GM12878 (cell line): ENCODE measurements at regions not wholly inside any gene's neighbourhood (a gene's known extent, or its start where the extent isn't known, plus 50 kb on each side); places are given as distances from the start of the nearest gene placed in this dataset.

Experiments
- ATAC-seq: fragments of 200-7000 bp; cut with Tn5 transposase; 3 replicates; pipeline ENCODE4 v1.9.1; 2020; ENCODE audit warnings: mild to moderate bottlenecking, moderate library complexity
- BruUV-seq: library from RNA; stranded (reverse); fragments of 400-500 nt; replicated peaks from 2 replicates; lab custom pipeline; 2021; lab: Mats Ljungman, UMichigan
- CTCF ChIA-PET: fragments of 300-600 bp; sonication (Branson Sonifier 250); formaldehyde crosslinking; extraction: SDS; loops from one replicate; lab custom pipeline; 2021; ENCODE audit warnings: inconsistent platforms; lab: Yijun Ruan, JAX
- POLR2A ChIA-PET: fragments of 350-600 bp; formaldehyde crosslinking; extraction: SDS; loops from one replicate; lab custom pipeline; 2021; ENCODE audit warnings: inconsistent platforms; lab: Charles Lee
- RAD21 ChIA-PET: fragments of 300-600 bp; sonication (Branson Sonifier 250); formaldehyde crosslinking; loops from one replicate; lab custom pipeline; 2023; ENCODE audit warnings: antibody characterized with exemption; ENCODE audit not compliant: unreplicated experiment; lab: Charles Lee
- SMC1A ChIA-PET: fragments of 300-600 bp; sonication (Branson Sonifier 250); formaldehyde crosslinking; loops from one replicate; lab custom pipeline; 2023; ENCODE audit not compliant: unreplicated experiment, uncharacterized antibody; lab: Charles Lee
- DNase-seq: peaks from one replicate; pipeline ENCODE4 v3.0.0-alpha.2; 2011; ENCODE audit warnings: low read depth, low spot score
- FAIRE-seq: peaks from 3 replicates; lab custom pipeline; 2011; peaks lifted over from hg19 to GRCh38; lab: Jason Lieb, UNC
- H2AFZ ChIP-seq: 2 replicates; pipeline ENCODE4 v1.6.0; 2011; ENCODE audit warnings: low read depth, low read length, control low read depth; ENCODE audit not compliant: control insufficient read depth
- H3K27ac ChIP-seq: 2 replicates; pipeline ENCODE4 v1.5.1; 2011; ENCODE audit warnings: control low read depth; ENCODE audit not compliant: control insufficient read depth, insufficient read depth
- H3K27me3 ChIP-seq, 2 experiments: replicated peaks in 1 of 2; 2 replicates each; pipeline versions ENCODE4 v1.6.0 to v1.6.1; 2011; ENCODE audit warnings: low read length in 1 of 2; ENCODE audit not compliant: control insufficient read depth in 2 of 2, insufficient read depth in 2 of 2
- H3K36me3 ChIP-seq, 2 experiments: 2 replicates each; pipeline ENCODE4 v1.5.1; 2011; ENCODE audit warnings: low read length in 1 of 2; ENCODE audit not compliant: control insufficient read depth in 2 of 2, insufficient read depth in 2 of 2
- H3K4me1 ChIP-seq: 2 replicates; pipeline ENCODE4 v1.6.1; 2011; ENCODE audit warnings: mild to moderate bottlenecking, low read length, moderate library complexity, mixed read lengths; ENCODE audit not compliant: control insufficient read depth, insufficient read depth
- H3K4me2 ChIP-seq: 2 replicates; pipeline ENCODE4 v1.6.0; 2011; ENCODE audit warnings: control low read depth; ENCODE audit not compliant: control insufficient read depth, insufficient read depth
- H3K4me3 ChIP-seq: fragments of 200-600 bp; sonication (generic); 2 replicates; pipeline ENCODE4 v1.5.1; 2016
- H3K79me2 ChIP-seq: 2 replicates; pipeline ENCODE4 v1.6.0; 2011; ENCODE audit warnings: low read length; ENCODE audit not compliant: control insufficient read depth, insufficient read depth
- H3K9ac ChIP-seq: 2 replicates; pipeline ENCODE4 v1.8.0; 2011; ENCODE audit warnings: low read length, control low read depth, mixed read lengths; ENCODE audit not compliant: control insufficient read depth, insufficient read depth
- H3K9me3 ChIP-seq: replicated peaks from 3 replicates; pipeline ENCODE4 v1.5.1; 2011; ENCODE audit warnings: mild to moderate bottlenecking, low read length; ENCODE audit not compliant: control insufficient read depth, insufficient read depth
- H4K20me1 ChIP-seq: 2 replicates; pipeline ENCODE4 v1.6.0; 2011; ENCODE audit not compliant: control insufficient read depth, insufficient read depth
- IRF4 ChIP-seq: IDR thresholded peaks from 2 replicates; pipeline ENCODE4 v1.6.1; 2011; ENCODE audit warnings: low read depth, low read length
- MTA3 ChIP-seq: IDR thresholded peaks from 2 replicates; pipeline ENCODE4 v1.6.1; 2012; ENCODE audit warnings: low read length, inconsistent platforms, borderline replicate concordance
- NFYB ChIP-seq: IDR thresholded peaks from 2 replicates; pipeline ENCODE4 v1.6.1; 2011; ENCODE audit warnings: low read depth, mild to moderate bottlenecking, low read length, improper control_type of control experiment, moderate library complexity; ENCODE audit not compliant: insufficient read depth
- NRF1 ChIP-seq: conservative IDR thresholded peaks from 2 replicates; pipeline ENCODE4 v1.6.1; 2011; ENCODE audit warnings: mild to moderate bottlenecking, low read depth, low read length, improper control_type of control experiment
- RCOR1 ChIP-seq: conservative IDR thresholded peaks from 2 replicates; pipeline ENCODE4 v1.6.1; 2012; ENCODE audit warnings: low read depth, low read length, improper control_type of control experiment
- RUNX3 ChIP-seq: IDR thresholded peaks from 2 replicates; pipeline ENCODE4 v1.6.1; 2012; ENCODE audit warnings: low read length, inconsistent platforms
- SIX5 ChIP-seq: IDR thresholded peaks from 2 replicates; pipeline ENCODE4 v1.6.1; 2011; ENCODE audit warnings: mild to moderate bottlenecking, low read depth, low read length, moderate library complexity; ENCODE audit not compliant: severe bottlenecking
- TARDBP ChIP-seq: IDR thresholded peaks from 2 replicates; pipeline ENCODE4 v1.6.1; 2016; ENCODE audit warnings: borderline replicate concordance
- ZNF384 ChIP-seq: IDR thresholded peaks from 2 replicates; pipeline ENCODE4 v1.6.1; 2012; ENCODE audit warnings: low read depth, mild to moderate bottlenecking, low read length, improper control_type of control experiment, borderline replicate concordance
- WGBS: methylation state at CpG from one replicate; pipeline ENCODE4 v1.1.6; 2016; ENCODE audit warnings: low lambda C conversion rate; ENCODE audit not compliant: insufficient replicate concordance, insufficient coverage; ENCODE audit errors: missing lambda C conversion rate; 5-methylcytosine and 5-hydroxymethylcytosine counted together
- in situ Hi-C: fragments of 300-500 bp; cut with MboI; formaldehyde crosslinking; loops from 9 replicates; pipeline ENCODE4 v1.14.3; 2018; ENCODE audit warnings: mixed read lengths
- intact Hi-C: fragments of 100-400 bp; cut with micrococcal nuclease; formaldehyde crosslinking; loops from one replicate; pipeline ENCODE4 v1.14.2; 2022; ENCODE audit not compliant: unreplicated experiment
- TF ChIP-seq, protein P1 (sequence below): IDR thresholded peaks from 2 replicates; pipeline ENCODE4 v1.6.1; 2012; ENCODE audit warnings: low read depth, low read length, improper control_type of control experiment
- TF ChIP-seq, protein P2 (sequence below): fragments of 150-350 bp; IDR thresholded peaks from 2 replicates; pipeline ENCODE4 v1.6.1; 2016; ENCODE audit warnings: low read depth, low read length

DNA sequence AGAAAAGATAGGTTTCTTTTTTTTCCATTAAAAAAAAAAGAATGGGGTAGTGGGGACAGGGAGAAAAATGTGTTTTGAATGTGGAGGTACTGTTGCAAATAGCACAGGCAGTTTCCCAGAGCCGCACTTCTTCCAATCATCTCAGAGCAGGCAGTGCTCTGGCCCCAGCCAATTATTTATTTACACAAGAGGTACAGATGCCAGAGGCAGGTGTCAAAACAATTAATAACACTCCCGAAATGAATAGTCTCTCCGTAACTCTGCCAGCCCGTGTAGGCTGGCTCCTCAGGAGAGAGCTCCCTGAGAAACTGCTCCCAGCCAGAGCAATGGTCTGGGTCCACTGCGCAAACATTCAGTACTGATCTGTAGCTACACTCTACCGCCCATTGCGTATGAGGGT is 130.8 kb upstream of the IL1RAPL2 start:
- Histone ChIP-seq H3K4me3 (no peak overlapping the region), H3K9me3 (no peaks in the 10 kb centered on the region), H3K27ac (no peak overlapping the region), H3K79me2 (no peaks in the 10 kb centered on the region), H3K4me1 (no peaks in the 10 kb centered on the region), H4K20me1 (no peaks in the 10 kb centered on the region), H2AFZ (no peak overlapping the region), H3K27me3 (no peaks in the 10 kb centered on the region; a peak in 1 of 4 replicates), H3K4me2 (no peak overlapping the region), H3K36me3 (no peaks in the 10 kb centered on the region), H3K9ac (no peak overlapping the region)
- no peak for ATAC-seq
- no TSS peak for BruUV-seq
- no peak for TF ChIP-seq SIX5
- TF ChIP-seq NFYB = no peak
- no peak for TF ChIP-seq IRF4
- no peak for TF ChIP-seq TARDBP
- no peak for TF ChIP-seq RCOR1
- TF ChIP-seq ZNF384 = no peak
- TF ChIP-seq, protein P1, sequence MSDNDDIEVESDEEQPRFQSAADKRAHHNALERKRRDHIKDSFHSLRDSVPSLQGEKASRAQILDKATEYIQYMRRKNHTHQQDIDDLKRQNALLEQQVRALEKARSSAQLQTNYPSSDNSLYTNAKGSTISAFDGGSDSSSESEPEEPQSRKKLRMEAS = no peak
- TF ChIP-seq RUNX3 = no peak
- TF ChIP-seq MTA3 = no peak
- TF ChIP-seq, protein P2, sequence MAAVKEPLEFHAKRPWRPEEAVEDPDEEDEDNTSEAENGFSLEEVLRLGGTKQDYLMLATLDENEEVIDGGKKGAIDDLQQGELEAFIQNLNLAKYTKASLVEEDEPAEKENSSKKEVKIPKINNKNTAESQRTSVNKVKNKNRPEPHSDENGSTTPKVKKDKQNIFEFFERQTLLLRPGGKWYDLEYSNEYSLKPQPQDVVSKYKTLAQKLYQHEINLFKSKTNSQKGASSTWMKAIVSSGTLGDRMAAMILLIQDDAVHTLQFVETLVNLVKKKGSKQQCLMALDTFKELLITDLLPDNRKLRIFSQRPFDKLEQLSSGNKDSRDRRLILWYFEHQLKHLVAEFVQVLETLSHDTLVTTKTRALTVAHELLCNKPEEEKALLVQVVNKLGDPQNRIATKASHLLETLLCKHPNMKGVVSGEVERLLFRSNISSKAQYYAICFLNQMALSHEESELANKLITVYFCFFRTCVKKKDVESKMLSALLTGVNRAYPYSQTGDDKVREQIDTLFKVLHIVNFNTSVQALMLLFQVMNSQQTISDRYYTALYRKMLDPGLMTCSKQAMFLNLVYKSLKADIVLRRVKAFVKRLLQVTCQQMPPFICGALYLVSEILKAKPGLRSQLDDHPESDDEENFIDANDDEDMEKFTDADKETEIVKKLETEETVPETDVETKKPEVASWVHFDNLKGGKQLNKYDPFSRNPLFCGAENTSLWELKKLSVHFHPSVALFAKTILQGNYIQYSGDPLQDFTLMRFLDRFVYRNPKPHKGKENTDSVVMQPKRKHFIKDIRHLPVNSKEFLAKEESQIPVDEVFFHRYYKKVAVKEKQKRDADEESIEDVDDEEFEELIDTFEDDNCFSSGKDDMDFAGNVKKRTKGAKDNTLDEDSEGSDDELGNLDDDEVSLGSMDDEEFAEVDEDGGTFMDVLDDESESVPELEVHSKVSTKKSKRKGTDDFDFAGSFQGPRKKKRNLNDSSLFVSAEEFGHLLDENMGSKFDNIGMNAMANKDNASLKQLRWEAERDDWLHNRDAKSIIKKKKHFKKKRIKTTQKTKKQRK = no peak
- no peak for TF ChIP-seq NRF1
- in situ Hi-C loops = no loop called here
- ChIA-PET SMC1A (no interaction called here), POLR2A (no interaction called here), CTCF (no interaction called here), RAD21 (no interaction called here)
- DNase-seq = no peak
- intact Hi-C loops = no loop called here
- WGBS = 40% methylated on average over 7 of the region's 7 CpGs
- FAIRE-seq = no peak
